HL-60 (cell line): ENCODE measurements at regions not wholly inside any gene's neighbourhood (a gene's known extent, or its start where the extent isn't known, plus 50 kb on each side); places are given as distances from the start of the nearest gene placed in this dataset.

ENCODE experiments used
- DNase-seq, 2 experiments: peaks; one replicate each; pipeline ENCODE4 v3.0.0-alpha.2; 2010 to 2020; ENCODE audit warnings: low read depth in 1 of 2, low spot score in 1 of 2
- H3K27ac ChIP-seq: fragments of 250-450 bp; sonication (Bioruptor Pico); replicated peaks from 2 replicates; pipeline ENCODE4 v1.5.1; 2020; ENCODE audit warnings: mild to moderate bottlenecking, moderate library complexity
- H3K27me3 ChIP-seq: fragments of 250-450 bp; sonication (Bioruptor Pico); 2 replicates; pipeline ENCODE4 v1.5.1; 2021; ENCODE audit warnings: mild to moderate bottlenecking, moderate library complexity; ENCODE audit not compliant: insufficient read depth, poor library complexity, severe bottlenecking
- H3K4me3 ChIP-seq: replicated peaks from 2 replicates; pipeline ENCODE4 v1.5.1; 2011; ENCODE audit warnings: mild to moderate bottlenecking, control low read depth, low read length; ENCODE audit not compliant: insufficient read depth
- GABPA ChIP-seq: IDR thresholded peaks from 2 replicates; pipeline ENCODE4 v1.6.1; 2012; ENCODE audit warnings: low read depth
- POLR2AphosphoS5 ChIP-seq: IDR thresholded peaks from 2 replicates; pipeline ENCODE4 v1.6.1; 2012; ENCODE audit warnings: low read depth
- SPI1 ChIP-seq: IDR thresholded peaks from 2 replicates; pipeline ENCODE4 v1.6.1; 2012; ENCODE audit warnings: low read depth, mild to moderate bottlenecking, borderline replicate concordance
- TF ChIP-seq, protein P1 (sequence below): IDR thresholded peaks from 2 replicates; pipeline ENCODE4 v1.6.1; 2012; ENCODE audit warnings: low read depth; ENCODE audit not compliant: insufficient replicate concordance
- TF ChIP-seq, protein P2 (sequence below): IDR thresholded peaks from one replicate; pipeline ENCODE4 v1.5.1; 2011; ENCODE audit warnings: low read length, control low read depth, inconsistent platforms; ENCODE audit not compliant: insufficient read depth

DNA sequence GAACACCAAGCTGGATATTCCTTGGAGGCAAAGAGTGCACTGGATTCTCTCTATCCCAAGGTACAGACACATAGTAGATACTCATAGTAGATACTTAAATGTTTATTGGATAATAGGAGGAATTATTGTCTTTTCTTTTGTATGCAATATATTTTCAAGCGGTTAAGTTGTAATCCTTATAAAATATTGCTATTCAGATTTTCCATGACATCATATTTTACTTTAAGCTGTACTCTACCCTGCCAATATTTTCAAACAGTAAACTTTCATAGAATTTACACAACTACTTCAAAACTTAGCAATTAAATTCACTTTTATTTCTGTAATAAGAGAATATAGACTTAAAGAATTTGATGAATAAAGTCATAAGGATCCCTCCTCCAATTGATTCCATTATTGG is 546.5 kb upstream of the CAMK1G start:
- no peak for TF ChIP-seq GABPA
- Histone ChIP-seq H3K4me3 (no peak overlapping the region), H3K27me3 (no peaks in the 10 kb centered on the region), H3K27ac (no peak overlapping the region)
- DNase-seq: no peak

DNA sequence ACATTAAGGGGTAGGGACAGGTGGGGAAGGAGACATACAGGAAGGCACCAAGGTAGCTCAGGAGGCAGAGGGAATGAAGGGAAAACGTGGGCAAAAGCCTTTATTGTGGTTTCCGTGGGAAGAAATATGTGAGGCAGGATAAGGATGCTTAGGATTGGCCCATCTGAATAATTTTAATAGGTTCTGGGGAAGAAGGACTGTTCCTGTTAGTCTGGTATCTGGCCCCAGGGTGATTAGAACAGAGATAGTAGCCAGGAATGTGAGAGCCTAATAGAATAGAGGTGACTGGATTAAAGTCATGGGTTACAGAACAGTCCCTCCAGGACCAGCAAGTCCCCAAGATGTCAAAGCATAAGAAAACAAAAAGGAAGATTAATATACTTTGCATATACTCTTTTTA is 545.2 kb upstream of the CAMK1G start:
- DNase-seq: no peak
- no peak for TF ChIP-seq SPI1
- TF ChIP-seq, protein P1, sequence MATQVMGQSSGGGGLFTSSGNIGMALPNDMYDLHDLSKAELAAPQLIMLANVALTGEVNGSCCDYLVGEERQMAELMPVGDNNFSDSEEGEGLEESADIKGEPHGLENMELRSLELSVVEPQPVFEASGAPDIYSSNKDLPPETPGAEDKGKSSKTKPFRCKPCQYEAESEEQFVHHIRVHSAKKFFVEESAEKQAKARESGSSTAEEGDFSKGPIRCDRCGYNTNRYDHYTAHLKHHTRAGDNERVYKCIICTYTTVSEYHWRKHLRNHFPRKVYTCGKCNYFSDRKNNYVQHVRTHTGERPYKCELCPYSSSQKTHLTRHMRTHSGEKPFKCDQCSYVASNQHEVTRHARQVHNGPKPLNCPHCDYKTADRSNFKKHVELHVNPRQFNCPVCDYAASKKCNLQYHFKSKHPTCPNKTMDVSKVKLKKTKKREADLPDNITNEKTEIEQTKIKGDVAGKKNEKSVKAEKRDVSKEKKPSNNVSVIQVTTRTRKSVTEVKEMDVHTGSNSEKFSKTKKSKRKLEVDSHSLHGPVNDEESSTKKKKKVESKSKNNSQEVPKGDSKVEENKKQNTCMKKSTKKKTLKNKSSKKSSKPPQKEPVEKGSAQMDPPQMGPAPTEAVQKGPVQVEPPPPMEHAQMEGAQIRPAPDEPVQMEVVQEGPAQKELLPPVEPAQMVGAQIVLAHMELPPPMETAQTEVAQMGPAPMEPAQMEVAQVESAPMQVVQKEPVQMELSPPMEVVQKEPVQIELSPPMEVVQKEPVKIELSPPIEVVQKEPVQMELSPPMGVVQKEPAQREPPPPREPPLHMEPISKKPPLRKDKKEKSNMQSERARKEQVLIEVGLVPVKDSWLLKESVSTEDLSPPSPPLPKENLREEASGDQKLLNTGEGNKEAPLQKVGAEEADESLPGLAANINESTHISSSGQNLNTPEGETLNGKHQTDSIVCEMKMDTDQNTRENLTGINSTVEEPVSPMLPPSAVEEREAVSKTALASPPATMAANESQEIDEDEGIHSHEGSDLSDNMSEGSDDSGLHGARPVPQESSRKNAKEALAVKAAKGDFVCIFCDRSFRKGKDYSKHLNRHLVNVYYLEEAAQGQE: no peak
- TF ChIP-seq, protein P2, sequence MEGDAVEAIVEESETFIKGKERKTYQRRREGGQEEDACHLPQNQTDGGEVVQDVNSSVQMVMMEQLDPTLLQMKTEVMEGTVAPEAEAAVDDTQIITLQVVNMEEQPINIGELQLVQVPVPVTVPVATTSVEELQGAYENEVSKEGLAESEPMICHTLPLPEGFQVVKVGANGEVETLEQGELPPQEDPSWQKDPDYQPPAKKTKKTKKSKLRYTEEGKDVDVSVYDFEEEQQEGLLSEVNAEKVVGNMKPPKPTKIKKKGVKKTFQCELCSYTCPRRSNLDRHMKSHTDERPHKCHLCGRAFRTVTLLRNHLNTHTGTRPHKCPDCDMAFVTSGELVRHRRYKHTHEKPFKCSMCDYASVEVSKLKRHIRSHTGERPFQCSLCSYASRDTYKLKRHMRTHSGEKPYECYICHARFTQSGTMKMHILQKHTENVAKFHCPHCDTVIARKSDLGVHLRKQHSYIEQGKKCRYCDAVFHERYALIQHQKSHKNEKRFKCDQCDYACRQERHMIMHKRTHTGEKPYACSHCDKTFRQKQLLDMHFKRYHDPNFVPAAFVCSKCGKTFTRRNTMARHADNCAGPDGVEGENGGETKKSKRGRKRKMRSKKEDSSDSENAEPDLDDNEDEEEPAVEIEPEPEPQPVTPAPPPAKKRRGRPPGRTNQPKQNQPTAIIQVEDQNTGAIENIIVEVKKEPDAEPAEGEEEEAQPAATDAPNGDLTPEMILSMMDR: no peak
- no peaks in the 10 kb centered on the region for H3K27me3 ChIP-seq
- no peak overlapping the region for H3K27ac ChIP-seq
- no peak overlapping the region for H3K4me3 ChIP-seq

DNA sequence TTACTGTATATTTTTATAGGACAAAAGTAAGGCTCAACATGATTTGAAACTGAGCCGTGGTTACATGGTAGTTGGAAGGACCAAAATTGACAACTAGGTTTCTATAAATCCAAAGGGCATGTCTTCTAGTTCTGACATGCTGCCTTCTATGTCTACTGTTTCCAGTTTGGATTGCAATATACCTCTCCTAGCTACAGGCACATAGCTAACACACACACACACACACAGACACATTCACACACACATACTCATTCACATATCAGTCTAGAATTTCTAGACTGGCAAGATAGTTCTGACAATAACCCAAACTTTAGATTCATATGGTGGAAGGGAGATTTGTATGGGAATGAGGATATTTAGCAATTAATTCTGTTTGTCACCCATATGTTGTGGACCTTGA is 544.8 kb upstream of the CAMK1G start:
- no peak for DNase-seq
- Histone ChIP-seq H3K4me3 (no peak overlapping the region), H3K27ac (no peak overlapping the region), H3K27me3 (no peaks in the 10 kb centered on the region)
- no peak for TF ChIP-seq SPI1

DNA sequence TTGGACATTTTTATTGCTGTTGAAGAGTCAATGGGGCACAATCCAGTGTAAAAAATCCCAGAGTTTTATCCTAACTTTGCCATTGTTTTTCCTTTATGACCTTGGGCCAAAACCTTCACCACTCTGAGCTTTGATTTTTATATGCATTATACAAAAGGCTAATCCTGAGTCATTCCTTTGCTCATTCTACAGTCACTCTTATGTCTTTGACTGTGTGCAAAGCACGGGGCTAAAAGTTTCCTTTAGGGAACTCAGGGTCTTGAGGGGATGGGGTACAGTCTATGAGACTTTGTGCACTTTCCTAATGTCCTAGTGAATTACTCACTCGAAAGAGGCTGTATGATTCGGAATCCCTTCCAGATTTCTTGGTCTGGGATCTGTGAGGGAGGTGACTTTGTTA is 543.2 kb upstream of the CAMK1G start:
- Histone ChIP-seq H3K27ac (no peak overlapping the region), H3K27me3 (no peaks in the 10 kb centered on the region), H3K4me3 (no peak overlapping the region)
- TF ChIP-seq SPI1 (no peak), GABPA (no peak), POLR2AphosphoS5 (no peak)
- TF ChIP-seq, protein P1: no peak
- TF ChIP-seq, protein P2: no peak
- DNase-seq: no peak

DNA sequence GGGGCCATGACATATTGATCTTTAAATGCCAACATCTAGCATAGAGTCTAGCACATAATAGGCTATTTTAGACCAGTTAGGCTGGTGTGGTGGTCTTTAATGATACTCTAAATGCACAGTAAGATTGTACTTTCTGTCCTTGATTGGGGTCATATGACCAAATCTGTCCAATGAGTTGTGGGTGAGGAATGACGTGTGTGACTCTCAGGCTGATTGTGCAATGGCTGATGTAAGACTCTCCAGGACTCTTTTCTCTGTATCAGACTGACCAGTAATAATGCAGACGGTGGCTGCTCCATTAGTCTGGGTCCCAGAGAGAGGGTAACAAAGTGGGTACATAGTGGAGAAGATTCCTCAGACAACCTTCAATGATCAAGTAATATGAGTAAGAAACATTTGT is 541.6 kb upstream of the CAMK1G start:
- Histone ChIP-seq H3K4me3 (no peak overlapping the region), H3K27ac (no peak overlapping the region), H3K27me3 (no peaks in the 10 kb centered on the region)
- peak in 1 of 2 experiments; percentile 38 for DNase-seq
- no peak for TF ChIP-seq POLR2AphosphoS5
- TF ChIP-seq, protein P2: no peak
- TF ChIP-seq SPI1: no peak
- TF ChIP-seq GABPA: no peak
- TF ChIP-seq, protein P1: no peak
